Ovary (tissue), 7 donors: ENCODE measurements at regions not wholly inside any gene's neighbourhood (a gene's known extent, or its start where the extent isn't known, plus 50 kb on each side); places are given as distances from the start of the nearest gene placed in this dataset.

Source experiments
- DNase-seq, 5 donors: peaks; one replicate each; pipeline ENCODE4 v3.0.0-alpha.2; 2019 to 2020
- H3K27ac ChIP-seq, 2 donors: fragments of 200-600 bp; one replicate each; pipeline versions ENCODE4 v1.5.1 to v1.8.0; 2019 to 2022
- H3K27me3 ChIP-seq: fragments of 200-600 bp; one replicate; pipeline ENCODE4 v1.8.0; 2022
- H3K36me3 ChIP-seq: fragments of 200-600 bp; sonication (generic); one replicate; pipeline ENCODE4 v1.5.1; 2019
- H3K4me1 ChIP-seq: one replicate; pipeline ENCODE4 v1.8.1; 2013; ENCODE audit warnings: mild to moderate bottlenecking, moderate library complexity; ENCODE audit not compliant: insufficient read depth
- H3K4me3 ChIP-seq: fragments of 200-600 bp; sonication (generic); one replicate; pipeline ENCODE4 v1.5.1; 2017
- H3K9me3 ChIP-seq, 2 donors: fragments of 200-600 bp in 1 of 2; sonication (generic) in 1 of 2; one replicate each; pipeline versions ENCODE4 v1.5.1 to v1.8.1; 2013 to 2019; ENCODE audit warnings: mild to moderate bottlenecking in 1 of 2, moderate library complexity in 1 of 2
- EP300 ChIP-seq: sonication (generic); formaldehyde crosslinking; IDR thresholded peaks from one replicate; pipeline ENCODE4 v1.6.1; 2017; ENCODE audit warnings: antibody characterized with exemption
- POLR2A ChIP-seq: fragments of 450-650 bp; IDR thresholded peaks from one replicate; pipeline ENCODE4 v1.6.1; 2017; ENCODE audit warnings: antibody characterized with exemption, mild to moderate bottlenecking, moderate library complexity
- WGBS, 3 donors: extraction: QIAGEN DNeasy Blood & Tissue Kit in 1 of 3; methylation state at CpG; one replicate each; pipeline versions ENCODE4 v1.1.5 to v1.1.7; 2013 to 2017; 5-methylcytosine and 5-hydroxymethylcytosine counted together
- intact Hi-C, 4 donors: fragments of 100-400 bp; cut with DNase I; formaldehyde crosslinking; loops; one replicate each; pipeline versions ENCODE4 v1.11.0 to v1.15.1; 2022 to 2023
- TF ChIP-seq, protein P1 (sequence below), 3 donors: fragments of 450-650 bp in 2 of 3; fragments of 200-600 bp in 1 of 3; IDR thresholded peaks; one replicate each; pipeline versions ENCODE4 v1.5.1 to v1.8.0; 2016 to 2022; ENCODE audit warnings: antibody characterized with exemption in 3 of 3, mild to moderate bottlenecking in 1 of 3
- donor health status: DM: no; HTN: no; CAD: no; lungs with moderate emphysema.
- donor health status: DM: no; HTN: no; CAD: no.
- donor health status: Bipolar disorder and iron deficiency.
- donor health status: DM: no; HTN: no; CAD: no.
- donor health status: DM: yes; HTN: yes; CAD: no.

- WGBS, 3 donors = 67 to 74% (median 72%) methylated on average over 2 of the region's 2 CpGs
- DNase-seq = no peak
- Histone ChIP-seq H3K9me3 (no peaks in the 10 kb centered on the region), H3K27me3 (no peaks in the 10 kb centered on the region), H3K4me1 (no peaks in the 10 kb centered on the region), H3K4me3 (no peak overlapping the region), H3K27ac (no peak overlapping the region), H3K36me3 (no peaks in the 10 kb centered on the region)
- TF ChIP-seq, protein P1, sequence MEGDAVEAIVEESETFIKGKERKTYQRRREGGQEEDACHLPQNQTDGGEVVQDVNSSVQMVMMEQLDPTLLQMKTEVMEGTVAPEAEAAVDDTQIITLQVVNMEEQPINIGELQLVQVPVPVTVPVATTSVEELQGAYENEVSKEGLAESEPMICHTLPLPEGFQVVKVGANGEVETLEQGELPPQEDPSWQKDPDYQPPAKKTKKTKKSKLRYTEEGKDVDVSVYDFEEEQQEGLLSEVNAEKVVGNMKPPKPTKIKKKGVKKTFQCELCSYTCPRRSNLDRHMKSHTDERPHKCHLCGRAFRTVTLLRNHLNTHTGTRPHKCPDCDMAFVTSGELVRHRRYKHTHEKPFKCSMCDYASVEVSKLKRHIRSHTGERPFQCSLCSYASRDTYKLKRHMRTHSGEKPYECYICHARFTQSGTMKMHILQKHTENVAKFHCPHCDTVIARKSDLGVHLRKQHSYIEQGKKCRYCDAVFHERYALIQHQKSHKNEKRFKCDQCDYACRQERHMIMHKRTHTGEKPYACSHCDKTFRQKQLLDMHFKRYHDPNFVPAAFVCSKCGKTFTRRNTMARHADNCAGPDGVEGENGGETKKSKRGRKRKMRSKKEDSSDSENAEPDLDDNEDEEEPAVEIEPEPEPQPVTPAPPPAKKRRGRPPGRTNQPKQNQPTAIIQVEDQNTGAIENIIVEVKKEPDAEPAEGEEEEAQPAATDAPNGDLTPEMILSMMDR (IDR thresholded peaks at IDR 0.05) = no peak
- TF ChIP-seq EP300 (no peak), POLR2A (no peak)
- intact Hi-C loops = no loop called here
Measured at GRCh38 chr20:19114410-19114809, 98.0 kb upstream of the SLC24A3 start.

GRCh38 chr20:19115581-19115980 is 96.9 kb upstream of the SLC24A3 start:
- Histone ChIP-seq H3K36me3 (no peaks in the 10 kb centered on the region), H3K9me3 (no peaks in the 10 kb centered on the region), H3K27me3 (no peaks in the 10 kb centered on the region), H3K27ac (no peak overlapping the region), H3K4me3 (no peak overlapping the region), H3K4me1 (no peaks in the 10 kb centered on the region)
- intact Hi-C loops = no loop called here
- DNase-seq = no peak
- WGBS, 3 donors = 91 to 93% (median 92%) methylated on average over 6 of the region's 6 CpGs
- no peak for TF ChIP-seq POLR2A
- TF ChIP-seq, protein P1 (IDR thresholded peaks at IDR 0.05) = no peak
- TF ChIP-seq EP300 = no peak

- Histone ChIP-seq H3K27me3 (no peaks in the 10 kb centered on the region), H3K36me3 (no peaks in the 10 kb centered on the region), H3K4me3 (no peak overlapping the region), H3K4me1 (no peaks in the 10 kb centered on the region), H3K27ac (no peak overlapping the region), H3K9me3 (no peaks in the 10 kb centered on the region)
- TF ChIP-seq POLR2A (no peak), EP300 (no peak)
- TF ChIP-seq, protein P1 (IDR thresholded peaks at IDR 0.05) = no peak
- 91 to 94% (median 91%) methylated on average over 9 of the region's 9 CpGs for WGBS, 3 donors
- DNase-seq = no peak
- intact Hi-C loops = loop anchor here in 1 of 4 donors (10.0 kb wide), 1 partner anchor 55 kb away; no protein-coding TSS in a partner anchor
Measured at GRCh38 chr20:19120011-19120410, 92.4 kb upstream of the SLC24A3 start.

DNA sequence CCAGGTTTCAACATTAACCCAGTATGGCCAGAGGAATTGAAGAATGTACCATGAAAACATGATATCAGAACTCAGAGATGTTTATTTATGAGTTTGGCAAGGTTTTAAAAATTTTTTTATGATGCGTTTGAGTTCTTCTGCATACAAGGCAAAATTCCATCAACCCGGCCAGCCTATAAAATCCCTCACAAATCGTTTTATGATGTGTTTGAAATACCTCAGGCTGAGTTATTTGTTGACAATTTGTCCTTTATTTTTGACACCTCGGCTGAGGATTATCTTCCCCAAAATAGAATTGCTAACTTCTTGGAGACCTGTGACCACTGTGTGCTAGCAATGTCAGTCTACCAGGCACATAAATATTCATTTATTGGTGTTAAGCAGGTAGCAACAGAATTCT is 91.9 kb upstream of the SLC24A3 start:
- no peaks in the 10 kb centered on the region for H3K4me1 ChIP-seq
- intact Hi-C loops = loop anchor here in 1 of 4 donors (10.0 kb wide), 1 partner anchor 56 kb away; no protein-coding TSS in a partner anchor
- no peaks in the 10 kb centered on the region for H3K36me3 ChIP-seq
- H3K9me3 ChIP-seq = no peaks in the 10 kb centered on the region
- no peak overlapping the region for H3K27ac ChIP-seq
- H3K27me3 ChIP-seq = no peaks in the 10 kb centered on the region
- no peak for DNase-seq
- WGBS, 3 donors = 38 to 43% (median 38%) methylated on average over 4 of the region's 4 CpGs
- TF ChIP-seq EP300 (no peak), POLR2A (no peak)
- TF ChIP-seq, protein P1 (IDR thresholded peaks at IDR 0.05) = no peak
- no peak overlapping the region for H3K4me3 ChIP-seq
